PC-9 (cell line): ENCODE measurements at regions not wholly inside any gene's neighbourhood (a gene's known extent, or its start where the extent isn't known, plus 50 kb on each side); places are given as distances from the start of the nearest gene placed in this dataset.

Source experiments
- BruUV-seq: library from RNA; stranded (reverse); fragments of 400-500 nt; replicated peaks from 2 replicates; lab custom pipeline; 2021; lab: Mats Ljungman, UMichigan
- CTCF ChIA-PET: fragments of 300-600 bp; sonication (Branson Sonifier 250); formaldehyde crosslinking; loops from one replicate; lab custom pipeline; 2022; ENCODE audit warnings: antibody characterized with exemption; lab: Charles Lee
- POLR2A ChIA-PET: fragments of 300-600 bp; sonication (Branson Sonifier 250); formaldehyde crosslinking; loops from one replicate; lab custom pipeline; 2022; ENCODE audit warnings: antibody characterized with exemption; ENCODE audit not compliant: unreplicated experiment; lab: Charles Lee
- DNase-seq, 2 experiments: peaks; one replicate each; pipeline versions ENCODE4 v3.0.0 to v3.0.0-alpha.2; 2015 to 2022; ENCODE audit warnings: mixed read lengths in 1 of 2
- H2AFZ ChIP-seq: fragments of 200-600 bp; sonication (generic); 2 replicates; pipeline ENCODE4 v1.8.1; 2017; ENCODE audit warnings: antibody characterized with exemption
- H3F3A ChIP-seq: fragments of 200-600 bp; sonication (generic); 2 replicates; pipeline ENCODE4 v1.8.1; 2017; ENCODE audit warnings: antibody characterized with exemption, mild to moderate bottlenecking, low read depth; ENCODE audit not compliant: insufficient read depth
- H3K27ac ChIP-seq: fragments of 200-600 bp; sonication (generic); 2 replicates; pipeline ENCODE4 v1.6.1; 2016; ENCODE audit warnings: mixed run types
- H3K27me3 ChIP-seq: fragments of 200-600 bp; sonication (generic); 2 replicates; pipeline ENCODE4 v1.6.1; 2016; ENCODE audit warnings: low read depth, mixed run types; ENCODE audit not compliant: insufficient read depth
- H3K36me3 ChIP-seq: fragments of 200-600 bp; sonication (generic); 2 replicates; pipeline ENCODE4 v1.6.1; 2016; ENCODE audit warnings: low read depth, mixed run types
- H3K4me1 ChIP-seq: fragments of 200-600 bp; sonication (generic); replicated peaks from 2 replicates; pipeline ENCODE4 v1.6.1; 2016; ENCODE audit warnings: mixed run types; ENCODE audit not compliant: insufficient read depth
- H3K4me2 ChIP-seq: fragments of 200-600 bp; sonication (generic); 2 replicates; pipeline ENCODE4 v1.6.1; 2017; ENCODE audit warnings: mixed run types
- H3K4me3 ChIP-seq: fragments of 200-600 bp; sonication (generic); 2 replicates; pipeline ENCODE4 v1.6.1; 2016; ENCODE audit warnings: mixed run types
- H3K79me2 ChIP-seq: fragments of 200-600 bp; sonication (generic); 2 replicates; pipeline ENCODE4 v1.6.1; 2017; ENCODE audit warnings: low read depth, mixed run types
- H3K9me2 ChIP-seq: fragments of 200-600 bp; sonication (generic); 2 replicates; pipeline ENCODE4 v1.8.1; 2017; ENCODE audit warnings: mild to moderate bottlenecking; ENCODE audit not compliant: insufficient read depth
- H3K9me3 ChIP-seq: fragments of 200-600 bp; sonication (generic); 2 replicates; pipeline ENCODE4 v1.8.1; 2016; ENCODE audit warnings: low read depth; ENCODE audit not compliant: insufficient read depth
- H4K20me1 ChIP-seq: fragments of 200-600 bp; sonication (generic); 2 replicates; pipeline ENCODE4 v1.8.1; 2017; ENCODE audit not compliant: insufficient read depth
- CTCF ChIP-seq: fragments of 200-600 bp; sonication (generic); conservative IDR thresholded peaks from 2 replicates; pipeline ENCODE4 v1.6.1; 2017; ENCODE audit warnings: mixed run types, antibody characterized with exemption, mild to moderate bottlenecking, moderate library complexity
- EZH2 ChIP-seq: fragments of 200-600 bp; sonication (generic); IDR thresholded peaks from 2 replicates; pipeline ENCODE4 v1.8.0; 2017; ENCODE audit warnings: antibody characterized with exemption, low read depth
- intact Hi-C: fragments of 100-400 bp; cut with micrococcal nuclease; formaldehyde crosslinking; loops from one replicate; pipeline ENCODE4 v1.10.0; 2022; ENCODE audit not compliant: unreplicated experiment

DNA sequence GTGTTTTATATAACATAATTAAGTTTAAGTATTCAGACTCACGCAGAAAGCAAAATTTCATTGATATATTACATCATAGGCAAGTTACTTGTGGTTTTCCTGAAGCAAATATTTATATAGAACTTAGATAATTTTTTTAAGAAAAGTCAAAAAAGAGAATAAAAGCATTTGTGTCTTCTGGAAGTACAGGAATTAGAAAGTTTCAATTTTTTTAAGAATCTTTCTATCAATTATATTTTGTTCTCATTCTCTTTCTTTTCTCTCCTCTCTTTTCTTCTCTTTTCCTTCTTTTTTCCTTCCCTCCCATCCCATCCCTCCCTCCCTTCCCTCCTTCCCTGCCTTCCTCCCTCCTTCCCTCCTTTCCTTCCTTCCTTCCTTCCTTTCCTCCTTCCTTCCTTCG lies 120.7 kb upstream of the CDH8 start:
- intact Hi-C loops = no loop called here
- BruUV-seq = no TSS peak
- Histone ChIP-seq H3K36me3 (no peaks in the 10 kb centered on the region), H2AFZ (no peak overlapping the region), H3F3A (no peaks in the 10 kb centered on the region), H3K4me3 (no peak overlapping the region), H3K9me3 (no peaks in the 10 kb centered on the region), H3K4me2 (no peak overlapping the region), H3K79me2 (no peaks in the 10 kb centered on the region), H3K27me3 (no peaks in the 10 kb centered on the region), H3K27ac (no peak overlapping the region), H3K4me1 (no peaks in the 10 kb centered on the region), H3K9me2 (no peaks in the 10 kb centered on the region), H4K20me1 (no peaks in the 10 kb centered on the region)
- ChIA-PET CTCF (no interaction called here), POLR2A (no interaction called here)
- no peak for DNase-seq
- TF ChIP-seq CTCF (no peak), EZH2 (no peak)

DNA sequence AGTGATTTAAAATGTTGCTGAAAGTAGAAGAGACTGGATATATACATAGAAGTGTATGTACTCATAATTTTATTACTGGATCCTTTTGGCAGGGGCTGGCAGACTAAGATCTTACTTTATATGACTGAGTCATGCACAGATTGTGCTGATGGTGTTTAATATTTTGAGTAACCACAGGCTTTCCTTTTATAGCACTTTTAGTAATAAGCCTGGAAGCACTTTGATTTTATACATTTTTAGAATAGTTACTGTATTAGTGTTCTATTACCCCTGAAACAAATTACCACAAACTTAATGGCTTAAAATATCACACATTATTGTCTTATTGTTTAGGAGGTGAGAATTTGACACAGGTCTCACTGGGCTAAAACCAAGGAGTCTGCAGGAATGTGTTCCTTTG lies 113.4 kb upstream of the CDH8 start:
- CTCF ChIA-PET = no interaction called here
- Histone ChIP-seq H4K20me1 (no peaks in the 10 kb centered on the region), H3K9me2 (no peaks in the 10 kb centered on the region), H3F3A (no peaks in the 10 kb centered on the region), H3K4me3 (no peak overlapping the region), H3K27ac (no peak overlapping the region), H3K36me3 (no peaks in the 10 kb centered on the region), H3K27me3 (no peaks in the 10 kb centered on the region), H3K79me2 (no peaks in the 10 kb centered on the region), H2AFZ (no peak overlapping the region), H3K4me1 (no peaks in the 10 kb centered on the region), H3K9me3 (no peaks in the 10 kb centered on the region), H3K4me2 (no peak overlapping the region)
- POLR2A ChIA-PET = no interaction called here
- intact Hi-C loops = no loop called here
- TF ChIP-seq CTCF = no peak
- no peak for TF ChIP-seq EZH2
- DNase-seq = no peak
- no TSS peak for BruUV-seq

GRCh38 chr16:62137996-62138395 lies 101.8 kb upstream of the CDH8 start:
- Histone ChIP-seq H3K27ac (no peak overlapping the region), H3K36me3 (no peaks in the 10 kb centered on the region), H3K9me2 (no peaks in the 10 kb centered on the region), H3F3A (no peaks in the 10 kb centered on the region), H3K9me3 (no peaks in the 10 kb centered on the region), H3K4me3 (no peak overlapping the region), H4K20me1 (no peaks in the 10 kb centered on the region), H3K27me3 (no peaks in the 10 kb centered on the region), H3K4me2 (no peak overlapping the region), H2AFZ (no peak overlapping the region), H3K79me2 (no peaks in the 10 kb centered on the region), H3K4me1 (no peaks in the 10 kb centered on the region)
- POLR2A ChIA-PET = no interaction called here
- no TSS peak for BruUV-seq
- intact Hi-C loops = no loop called here
- CTCF ChIA-PET = no interaction called here
- TF ChIP-seq CTCF = no peak
- no peak for TF ChIP-seq EZH2
- no peak for DNase-seq
